GM18951 (cell line): ENCODE measurements at regions not wholly inside any gene's neighbourhood (a gene's known extent, or its start where the extent isn't known, plus 50 kb on each side); places are given as distances from the start of the nearest gene placed in this dataset.

Source experiments
- POLR2A ChIP-seq: IDR thresholded peaks from 4 replicates; pipeline ENCODE4 v1.6.1; 2011; ENCODE audit warnings: mild to moderate bottlenecking; ENCODE audit not compliant: insufficient read length, insufficient read depth; ENCODE audit errors: extremely low read depth
- in situ Hi-C: fragments of 300-500 bp; cut with MboI; formaldehyde crosslinking; loops from one replicate; pipeline ENCODE4 v1.12.0; 2022; ENCODE audit warnings: low sequenced_read_pairs, mixed read lengths, inconsistent platforms; ENCODE audit not compliant: unreplicated experiment

- TF ChIP-seq POLR2A = no peak
- in situ Hi-C loops = no loop called here
Measured at GRCh38 chr9:86714999-86715398, 232.3 kb downstream of the GAS1 start.

- in situ Hi-C loops = no loop called here
- TF ChIP-seq POLR2A = no peak
Measured at GRCh38 chr9:86713970-86714369, 233.3 kb downstream of the GAS1 start.

DNA sequence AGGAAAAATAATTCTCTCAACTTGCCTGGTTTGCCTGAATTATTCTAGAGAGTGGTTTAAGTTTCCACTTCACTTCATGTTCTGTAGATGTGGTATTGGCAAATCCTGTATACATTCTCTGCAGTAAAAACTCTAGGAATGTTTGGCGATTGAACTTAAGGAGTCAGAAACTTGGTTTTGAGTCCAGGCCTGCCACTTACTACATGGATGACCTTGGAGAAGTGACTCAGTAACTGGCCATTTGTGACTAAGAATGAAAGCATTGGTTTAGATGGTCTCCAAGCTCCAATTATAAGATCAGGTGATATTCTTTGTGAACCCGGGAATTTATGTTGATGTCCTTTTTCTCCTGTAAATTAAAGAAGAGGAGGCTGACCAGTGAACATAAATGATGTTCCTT is 233.8 kb downstream of the GAS1 start:
- in situ Hi-C loops = no loop called here
- TF ChIP-seq POLR2A = no peak

GRCh38 chr9:86708918-86709835 is 238.1 kb downstream of the GAS1 start:
- no peak for TF ChIP-seq POLR2A
- in situ Hi-C loops = no loop called here

GRCh38 chr9:86707932-86708510 is 239.3 kb downstream of the GAS1 start:
- no peak for TF ChIP-seq POLR2A
- in situ Hi-C loops = no loop called here

DNA sequence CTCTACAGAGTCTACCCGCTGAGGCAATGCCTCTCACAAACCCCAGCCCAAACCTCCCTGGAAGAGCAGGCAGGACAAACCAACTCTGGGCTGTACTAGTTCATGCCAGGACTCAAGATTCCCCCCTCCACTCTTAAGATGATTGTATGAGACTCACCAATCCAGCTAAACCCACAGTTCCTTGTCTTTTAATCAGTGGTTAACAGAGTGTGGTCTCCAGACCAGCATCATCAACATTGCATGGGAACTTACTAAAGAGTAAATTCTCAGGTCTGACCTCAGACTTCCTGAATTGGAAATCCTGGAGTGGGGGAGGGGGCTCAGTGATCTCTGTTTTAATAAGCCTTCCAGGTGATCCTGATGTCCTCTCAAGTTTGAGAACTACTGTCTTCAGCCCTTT is 240.9 kb downstream of the GAS1 start:
- in situ Hi-C loops = no loop called here
- no peak for TF ChIP-seq POLR2A

DNA sequence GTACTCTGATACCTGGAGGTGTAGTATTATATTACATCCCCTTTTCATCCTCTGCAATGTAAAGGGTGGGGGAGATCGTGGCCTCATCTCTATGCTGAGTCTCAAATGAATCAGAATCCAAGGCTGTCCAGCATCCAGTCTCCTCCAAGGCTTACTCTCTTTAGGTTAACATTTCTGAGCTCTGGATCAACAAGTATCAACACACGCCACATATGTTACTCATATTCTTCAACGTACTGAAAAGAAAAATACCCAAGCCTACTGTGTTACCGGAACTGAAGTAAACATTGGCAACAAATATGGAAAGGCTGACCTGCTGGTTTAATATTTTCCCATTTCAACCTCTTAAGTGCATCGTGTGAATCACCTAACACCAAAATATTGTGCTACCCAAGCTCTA is 241.8 kb downstream of the GAS1 start:
- TF ChIP-seq POLR2A = no peak
- in situ Hi-C loops = no loop called here

DNA sequence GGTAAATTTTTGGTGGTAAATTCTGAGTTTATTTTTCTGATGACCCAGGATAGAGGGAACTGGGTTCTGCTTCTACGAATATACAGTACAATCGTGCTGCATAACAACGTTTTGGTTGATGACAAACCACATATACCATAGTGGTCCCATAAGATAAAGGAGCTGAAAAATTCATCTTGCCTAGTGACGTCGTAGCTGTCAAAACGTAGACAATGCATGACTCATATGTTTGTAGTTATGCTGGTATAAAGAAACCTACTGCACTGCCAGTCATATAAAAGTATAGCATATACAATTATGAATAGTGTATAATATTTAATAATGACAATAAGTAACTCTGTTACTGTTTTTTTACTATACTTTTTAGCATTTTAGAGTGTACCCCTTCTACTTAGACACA is 244.0 kb downstream of the GAS1 start:
- TF ChIP-seq POLR2A = no peak
- in situ Hi-C loops = no loop called here

DNA sequence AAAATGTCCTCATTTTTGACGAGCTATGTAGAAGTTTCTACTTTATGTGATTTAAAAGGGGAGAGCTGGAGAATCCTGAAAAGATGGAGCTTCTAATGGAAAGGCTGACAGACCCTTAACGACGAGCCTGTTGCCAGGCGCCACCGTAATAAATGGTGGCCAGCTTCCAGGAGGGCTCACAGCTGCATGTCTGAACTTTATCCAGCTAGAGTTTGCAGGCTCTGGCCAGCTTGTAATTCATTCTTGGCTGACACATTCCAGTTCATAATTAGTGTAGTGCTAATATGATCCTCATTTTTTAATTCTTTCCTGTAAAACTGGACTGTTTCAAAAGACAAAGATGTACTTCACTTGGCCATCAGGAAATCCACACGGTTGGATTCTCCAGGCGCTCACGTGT is 246.7 kb downstream of the GAS1 start:
- in situ Hi-C loops = no loop called here
- no peak for TF ChIP-seq POLR2A

GRCh38 chr9:86697999-86698398 is 249.3 kb downstream of the GAS1 start:
- no peak for TF ChIP-seq POLR2A
- in situ Hi-C loops = no loop called here

- TF ChIP-seq POLR2A = no peak
- in situ Hi-C loops = no loop called here
Measured at GRCh38 chr9:86697213-86697612, 250.1 kb downstream of the GAS1 start.

GRCh38 chr9:86695910-86696424 is 251.3 kb downstream of the GAS1 start:
- TF ChIP-seq POLR2A = no peak
- in situ Hi-C loops = no loop called here

DNA sequence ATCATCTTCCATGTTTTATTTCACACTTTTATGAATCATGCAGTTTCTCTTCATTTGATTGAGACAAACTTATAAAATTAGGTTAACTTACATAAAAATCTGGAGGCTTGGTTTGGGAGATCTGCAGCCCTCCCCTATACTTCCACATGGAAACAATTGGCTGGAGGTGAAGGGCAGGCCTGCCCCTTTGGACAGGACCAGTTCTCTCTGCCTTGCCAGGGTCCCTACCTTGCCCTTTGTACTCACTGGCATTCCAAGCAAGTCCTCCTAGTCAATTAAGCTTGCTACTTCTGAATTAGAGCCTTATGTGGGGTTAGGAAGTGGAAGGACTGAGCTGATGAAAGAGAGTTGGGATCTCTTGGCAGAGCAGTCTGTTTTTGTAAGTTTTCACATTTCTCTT is 257.3 kb downstream of the GAS1 start:
- in situ Hi-C loops = no loop called here
- TF ChIP-seq POLR2A = no peak

DNA sequence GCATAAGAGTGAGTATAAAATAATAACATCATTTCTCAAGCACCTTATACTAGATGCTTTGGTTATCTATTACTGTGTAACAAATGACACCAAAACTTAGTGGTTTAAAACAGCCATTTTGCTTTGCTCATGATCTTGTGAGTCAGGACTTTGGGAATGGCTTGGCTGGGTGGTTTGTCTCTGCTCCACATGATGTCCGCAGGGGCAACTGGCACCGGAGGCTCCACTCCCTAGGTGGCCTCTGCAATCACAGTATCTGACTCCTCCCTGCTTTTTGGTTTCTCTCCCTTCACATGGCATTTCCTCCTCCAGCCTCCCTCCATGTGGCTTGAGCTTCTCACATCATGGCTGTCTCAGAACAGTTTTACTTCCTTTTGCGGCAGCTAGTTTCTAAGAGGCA is 259.5 kb downstream of the GAS1 start:
- in situ Hi-C loops = no loop called here
- no peak for TF ChIP-seq POLR2A
